Muscle of back (tissue), 3 donors: ENCODE measurements at regions not wholly inside any gene's neighbourhood (a gene's known extent, or its start where the extent isn't known, plus 50 kb on each side); places are given as distances from the start of the nearest gene placed in this dataset.
A peak's percentile ranks its signal among the peaks of the same experiment; 100 is the strongest.
"Not testable (repeated sequence)": the region's sequence is repeated elsewhere in the genome, so short reads cannot be mapped to it uniquely, and the experiment has no call there.

Experiments used
- DNase-seq, 3 donors: peaks; one replicate each; pipeline versions ENCODE4 v3.0.0 to v3.0.0-alpha.2; 2013

DNA sequence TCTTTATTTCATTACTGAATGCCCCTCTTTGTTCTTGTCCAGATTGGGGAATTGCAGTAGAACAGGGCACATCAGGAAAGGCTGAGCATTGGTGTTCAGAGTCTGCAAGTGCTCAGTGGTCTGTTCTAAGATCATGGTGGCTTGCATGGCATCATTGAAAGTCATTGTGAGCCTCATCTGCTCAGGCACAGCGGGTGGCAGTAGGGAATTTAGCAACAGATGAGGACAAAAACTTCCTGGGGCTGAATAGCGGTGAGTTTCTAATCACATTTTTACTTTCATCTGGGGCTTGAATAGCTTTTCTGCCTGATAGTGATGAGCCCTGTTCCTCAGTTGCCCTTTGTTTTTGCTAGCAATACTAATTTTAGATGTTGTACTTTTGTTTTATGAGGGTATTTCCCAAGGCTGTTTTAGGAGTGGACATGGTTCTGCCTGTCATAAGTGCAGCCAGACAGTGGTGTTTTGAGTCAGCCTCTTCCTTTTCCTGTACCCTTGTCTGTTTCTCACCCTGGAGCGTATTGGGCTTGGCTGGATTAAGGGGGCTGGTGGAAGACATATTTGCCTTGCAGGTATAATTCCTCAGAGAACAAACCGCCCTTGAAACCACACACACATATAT lies 127.2 kb upstream of the IL12A start:
- DNase-seq: no peak

DNA sequence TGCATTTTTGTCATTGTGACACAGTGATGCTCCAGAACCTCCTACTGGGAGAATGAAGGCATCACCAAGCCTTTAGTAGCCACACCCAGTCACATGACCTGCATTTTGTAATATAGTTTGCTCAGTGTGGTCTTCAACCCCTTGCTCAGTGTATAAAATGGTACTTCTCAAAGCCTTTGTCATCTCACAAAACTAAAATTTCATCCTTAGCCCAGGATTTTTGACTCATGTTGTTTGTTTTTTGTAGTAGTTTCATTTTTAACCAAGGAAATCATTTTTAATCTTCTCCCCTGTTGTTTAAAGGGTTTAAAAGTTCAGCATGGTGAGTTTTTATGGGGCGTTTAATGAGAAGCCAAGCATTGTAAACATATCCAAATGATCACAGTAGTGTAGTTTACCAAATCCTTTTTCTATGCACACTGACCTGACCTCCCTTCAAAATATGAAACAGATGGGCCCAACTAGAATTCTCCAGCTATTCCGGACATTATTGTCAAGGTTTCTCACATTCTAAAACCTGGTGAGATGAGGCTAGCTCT lies 123.5 kb upstream of the IL12A start:
- peak in 1 of 3 donors; percentile 67 for DNase-seq

DNA sequence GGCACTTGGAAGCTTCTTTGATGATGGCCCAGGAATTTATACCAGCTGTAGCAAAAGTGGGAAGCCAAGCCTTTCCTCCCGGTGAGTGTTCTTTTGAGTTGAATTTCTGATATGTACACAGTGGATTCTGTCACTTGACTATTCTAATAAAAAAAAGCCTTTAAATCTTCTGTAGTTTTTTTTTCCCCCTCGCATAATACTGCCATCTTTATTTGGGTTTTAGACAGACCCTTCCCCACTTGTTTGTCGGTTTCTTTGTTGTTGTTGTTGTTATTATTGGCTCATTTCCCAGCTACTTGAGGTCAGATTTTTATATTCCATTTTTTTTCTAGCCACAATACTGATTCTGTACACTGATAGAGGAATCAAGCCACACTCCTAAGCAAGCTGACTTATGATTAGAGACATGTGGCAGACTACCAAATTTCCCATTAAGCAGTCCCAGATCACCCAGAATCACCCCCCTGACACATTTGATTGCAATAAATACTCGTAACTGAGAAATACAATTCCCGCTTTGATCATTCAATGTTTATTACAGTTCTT lies 122.4 kb upstream of the IL12A start:
- DNase-seq: no peak

DNA sequence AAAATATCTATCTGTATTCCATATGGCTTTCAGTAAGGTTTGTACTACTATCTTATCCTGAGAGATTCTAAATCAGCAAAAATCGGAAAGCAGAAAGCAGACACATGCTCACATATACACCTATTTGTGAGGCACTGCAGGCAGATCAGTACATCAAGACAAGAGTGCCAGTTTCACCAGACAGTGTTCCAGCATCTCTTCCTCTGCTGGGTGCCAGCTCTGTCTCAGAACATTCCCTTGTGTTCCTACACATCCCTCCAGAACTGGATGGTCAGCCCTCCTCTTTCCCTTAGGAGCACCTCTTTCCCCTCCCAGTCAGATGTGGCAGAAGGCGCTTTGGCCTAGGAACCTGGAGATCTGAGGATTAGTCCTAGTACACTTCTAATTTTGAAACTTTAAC lies 121.3 kb upstream of the IL12A start:
- DNase-seq: no peak

DNA sequence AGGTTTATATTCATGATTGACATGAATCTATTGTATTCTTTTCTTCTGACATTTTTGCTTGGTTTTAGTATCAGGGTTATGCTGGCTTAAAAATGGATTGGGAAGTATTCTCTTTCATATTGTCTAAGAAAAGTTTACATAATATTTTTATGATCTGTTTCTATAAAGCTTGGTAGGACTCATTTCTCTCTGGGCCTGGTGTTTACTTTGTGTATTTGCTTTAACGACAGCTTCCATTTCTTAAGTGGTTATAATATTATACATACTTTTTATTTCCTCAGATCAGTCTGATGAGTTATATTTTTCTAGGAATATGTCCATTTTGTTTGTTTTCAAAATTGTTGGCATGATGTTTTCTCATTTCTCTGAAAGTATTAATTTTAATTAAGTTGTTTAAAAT lies 117.9 kb upstream of the IL12A start:
- DNase-seq: no peak

DNA sequence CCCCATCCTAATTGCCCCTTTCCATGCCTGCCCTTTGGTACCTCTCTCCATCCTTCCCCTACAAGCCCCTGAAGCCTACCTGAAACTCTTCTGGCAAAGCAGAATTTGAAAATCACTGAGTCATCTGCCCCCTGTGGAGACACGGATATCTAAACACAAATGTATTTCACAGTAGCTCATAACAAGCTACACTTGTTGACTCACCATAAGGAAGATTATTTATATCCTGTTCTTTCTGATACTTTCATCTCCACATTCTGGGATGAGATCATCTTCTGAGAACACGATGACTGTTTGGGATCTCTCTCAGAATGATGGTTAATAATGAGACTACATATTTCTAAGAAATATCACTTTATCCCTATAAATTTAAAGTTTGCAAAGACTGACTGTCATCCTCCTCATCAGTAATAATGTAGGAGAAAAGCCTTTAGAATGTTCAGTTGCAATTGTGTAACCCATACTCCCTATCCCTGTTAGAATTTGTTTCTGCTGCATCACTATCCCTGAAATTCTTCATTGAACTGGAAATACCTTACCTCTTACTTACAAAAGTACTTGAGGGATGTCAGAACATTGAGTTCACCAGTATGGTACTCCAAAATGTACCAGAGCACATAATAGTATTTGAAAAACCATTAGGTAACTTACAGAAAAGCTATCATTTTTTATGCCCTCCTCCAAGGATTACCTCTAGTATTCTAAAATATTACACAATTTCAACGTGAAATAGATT lies 116.1 kb upstream of the IL12A start:
- DNase-seq: peak in 1 of 3 donors; percentile 83

DNA sequence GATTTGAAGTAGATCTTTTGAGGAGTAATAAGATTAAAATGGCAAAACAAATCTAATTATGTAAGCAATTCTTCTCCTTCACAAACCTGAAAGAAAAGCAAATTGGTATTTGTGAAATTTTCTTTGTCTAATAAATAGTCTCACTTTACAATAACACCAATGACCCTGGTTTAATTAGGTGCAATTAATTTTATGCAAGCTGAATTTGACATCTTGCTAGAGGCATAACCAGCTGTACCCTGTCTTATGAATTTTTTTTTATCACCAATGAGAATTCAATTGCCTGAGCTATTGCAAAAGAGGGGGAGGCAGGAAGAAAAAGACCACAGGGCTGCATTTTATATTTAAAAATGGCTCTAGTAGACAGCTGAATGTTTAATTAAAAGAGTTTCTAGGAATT lies 113.5 kb upstream of the IL12A start:
- DNase-seq: no peak

DNA sequence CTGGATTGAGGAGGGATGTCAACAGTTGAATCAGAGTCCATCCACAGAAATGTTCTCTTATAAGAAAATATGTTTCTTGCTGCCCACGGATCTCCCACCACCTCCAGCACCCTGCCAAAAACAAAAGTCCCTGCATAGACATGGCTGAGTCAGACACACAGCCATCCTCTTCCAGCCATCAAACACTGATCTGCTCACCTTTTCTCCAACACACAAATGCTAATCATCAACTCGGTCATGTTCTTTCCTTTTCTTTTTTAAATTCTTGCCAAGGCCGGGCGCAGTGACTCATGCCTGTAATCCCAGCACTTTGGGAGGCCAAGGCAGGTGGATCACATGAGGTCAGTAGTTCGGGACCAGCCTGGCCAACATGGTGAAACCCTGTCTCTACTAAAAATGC lies 110.7 kb upstream of the IL12A start:
- no peak for DNase-seq

DNA sequence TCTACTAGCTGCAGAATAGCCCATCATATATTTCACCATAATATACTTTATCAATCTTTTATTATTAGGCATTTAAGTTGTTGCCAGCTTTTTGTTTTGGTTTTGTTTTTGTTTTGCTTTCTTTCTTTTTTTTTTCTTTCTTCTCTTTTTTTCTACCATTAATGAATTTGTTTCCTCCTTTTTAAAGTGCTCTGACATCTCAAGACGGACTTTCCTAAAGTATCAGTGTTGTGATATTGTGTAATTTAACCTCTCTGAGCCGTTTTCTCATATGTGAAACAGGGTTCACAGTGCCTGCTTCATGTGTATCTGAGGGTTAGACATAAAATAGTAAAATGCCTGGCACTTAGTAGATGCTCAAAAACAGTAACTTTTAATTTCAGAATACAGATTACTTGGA lies 109.5 kb upstream of the IL12A start:
- DNase-seq: no peak

DNA sequence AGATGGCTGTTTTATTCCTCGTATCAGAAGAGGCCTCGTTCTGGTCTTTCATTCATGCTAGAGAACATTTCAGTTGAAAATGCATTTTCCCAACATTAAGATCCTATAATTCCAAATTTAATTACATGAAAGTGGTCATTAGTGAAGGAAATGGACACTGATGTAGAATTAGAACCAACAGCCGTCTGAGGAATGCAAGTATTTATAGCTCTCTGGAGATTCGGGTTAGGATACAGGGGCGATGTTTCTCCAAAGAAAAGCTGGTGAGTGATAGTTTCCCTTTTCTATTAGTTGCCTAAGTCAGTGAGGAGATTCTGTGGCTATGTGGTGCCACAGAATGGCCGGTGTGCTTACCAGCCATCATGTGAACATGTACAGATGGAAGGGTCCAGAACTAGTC lies 109.0 kb upstream of the IL12A start:
- no peak for DNase-seq

DNA sequence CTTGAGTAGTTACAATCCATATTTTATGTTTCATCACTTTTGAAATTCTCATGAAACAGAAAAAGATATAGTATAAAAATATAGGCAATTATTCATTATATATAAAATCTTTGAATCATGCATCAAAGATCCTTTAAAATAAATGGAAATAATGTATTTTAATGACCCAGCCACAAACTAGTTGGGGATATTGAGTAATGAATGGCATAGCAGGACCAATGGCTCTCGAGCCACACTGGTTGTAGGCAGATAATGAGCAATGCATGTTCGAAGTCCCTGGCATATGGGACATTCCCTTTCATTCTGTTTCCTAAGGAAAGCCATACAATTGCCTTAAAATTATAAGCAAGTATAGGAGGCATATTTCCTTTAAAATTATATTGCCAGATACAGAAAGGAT lies 107.4 kb upstream of the IL12A start:
- no peak for DNase-seq

DNA sequence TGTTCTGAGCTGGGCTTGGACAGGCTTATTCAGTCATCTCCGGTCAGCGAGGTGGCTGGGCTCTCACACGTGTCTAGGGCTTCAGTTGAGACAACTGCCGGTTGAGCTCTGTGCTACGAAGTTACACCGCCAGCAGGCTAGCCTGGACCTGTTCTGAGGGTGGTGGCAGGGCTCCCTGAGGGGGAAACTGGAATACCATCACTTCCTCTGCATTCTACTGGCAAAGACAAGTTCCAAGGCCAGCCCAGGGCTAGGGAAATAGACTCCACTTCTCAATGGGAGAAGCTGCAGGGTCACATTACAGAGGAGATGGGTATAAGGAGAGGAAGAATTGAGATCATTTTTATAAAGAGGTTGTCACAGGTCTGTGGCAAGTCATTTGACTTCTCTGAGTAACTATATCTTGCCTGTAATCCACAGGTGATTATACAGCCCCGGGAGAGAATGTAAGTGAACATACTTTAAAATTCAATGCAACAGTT lies 106.8 kb upstream of the IL12A start:
- peak in 1 of 3 donors; percentile 36 for DNase-seq

DNA sequence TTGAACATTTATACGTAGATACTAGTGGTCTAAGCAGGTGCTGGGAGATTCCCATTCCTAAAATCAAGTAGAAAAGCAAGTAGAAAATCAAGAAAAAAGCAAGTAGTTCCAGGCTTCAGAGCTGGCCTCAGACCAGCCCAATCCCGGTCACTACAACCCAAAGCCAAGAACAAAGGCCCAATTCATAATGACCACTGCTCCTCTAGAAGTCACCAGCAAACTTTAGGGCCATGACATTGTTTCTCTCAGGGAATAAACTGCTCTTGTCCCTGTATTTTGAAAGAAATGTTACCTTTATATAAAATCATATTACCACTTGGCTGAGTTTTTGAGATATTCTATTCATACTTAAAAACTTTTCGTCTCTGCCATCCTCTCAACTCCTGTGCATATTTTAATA lies 106.3 kb upstream of the IL12A start:
- DNase-seq: no peak

DNA sequence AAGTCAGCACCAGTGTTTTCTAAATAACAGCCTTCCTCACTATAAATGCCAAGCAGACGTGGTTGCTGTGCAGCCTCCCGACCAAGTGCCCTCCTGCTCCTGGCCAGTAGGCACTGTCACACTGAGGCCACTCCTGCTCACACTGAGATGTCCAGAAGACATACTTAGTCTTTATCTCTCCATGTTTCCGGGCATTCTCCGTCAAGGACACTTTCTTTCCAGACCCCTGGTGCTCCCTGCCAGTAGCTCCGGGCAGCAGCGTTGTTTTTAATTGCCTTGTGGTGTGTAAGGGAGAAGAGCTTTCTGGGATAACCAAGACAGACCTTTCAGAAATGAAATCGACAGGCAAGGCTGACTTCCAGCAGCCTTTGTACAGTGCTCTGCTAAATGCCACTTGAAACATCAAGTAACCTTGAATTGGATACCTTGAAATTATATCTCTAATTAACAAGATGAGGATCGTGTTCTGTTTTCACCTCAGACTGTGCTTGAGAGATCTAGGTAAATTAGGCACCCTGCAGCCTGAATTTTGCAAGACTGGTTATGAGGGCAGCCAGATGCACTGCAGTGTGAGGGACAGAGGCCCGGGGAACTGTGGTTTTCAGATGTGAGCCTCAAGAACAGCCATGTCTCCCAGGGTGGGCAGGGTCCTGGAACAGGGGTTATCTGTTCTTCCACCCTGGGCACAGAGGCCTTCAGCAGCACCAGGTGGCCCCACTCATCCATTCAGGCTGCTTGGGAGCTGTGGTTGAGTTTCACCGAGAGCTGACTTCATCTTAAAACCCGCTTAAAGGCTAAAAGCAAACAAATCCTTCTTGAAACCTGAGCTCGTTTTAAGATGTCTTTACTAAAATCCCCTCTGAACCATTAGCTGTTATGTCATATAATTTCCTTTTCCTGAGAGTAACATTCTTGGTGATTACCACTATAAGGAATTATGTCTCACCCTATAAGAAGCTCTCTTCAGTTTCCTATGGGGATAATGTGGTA lies 105.5 kb upstream of the IL12A start:
- peak in 1 of 3 donors; percentile 74 for DNase-seq

DNA sequence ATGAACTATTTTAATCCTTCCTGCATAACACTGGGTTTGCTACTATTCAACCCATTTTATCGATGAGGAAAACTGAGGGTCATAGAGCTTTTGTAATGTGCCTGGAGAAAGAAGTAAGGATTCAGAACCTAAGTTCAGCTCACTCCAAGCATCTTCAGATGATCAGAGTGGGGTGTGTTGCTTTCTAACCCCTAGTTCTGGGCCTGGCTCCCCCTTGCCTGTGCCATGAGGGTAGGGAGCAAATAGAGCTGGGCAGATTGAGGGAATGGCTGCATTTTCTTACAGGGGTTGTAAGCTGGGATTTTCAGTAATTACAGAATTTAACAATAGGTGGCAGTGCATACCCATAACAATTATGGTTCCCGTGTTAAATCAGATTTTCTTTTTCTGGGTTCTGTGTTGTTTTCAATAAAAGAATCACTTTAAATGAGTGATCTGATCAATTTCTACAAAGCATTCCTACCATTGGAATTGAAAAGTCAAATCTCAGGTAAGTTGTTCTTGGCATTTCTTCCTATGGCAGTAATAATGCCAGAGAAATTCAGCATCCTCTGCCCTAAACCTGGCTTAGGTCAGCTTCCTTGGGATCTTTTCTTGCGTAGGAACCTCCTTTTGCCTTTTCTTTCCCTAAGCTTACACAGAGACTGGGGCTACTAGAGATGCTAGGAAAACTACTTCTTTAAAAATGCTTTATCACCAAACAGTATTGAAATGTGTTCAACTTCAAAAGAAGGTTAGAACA lies 103.8 kb upstream of the IL12A start:
- peak in 2 of 3 donors; percentile 32 to 65 for DNase-seq

DNA sequence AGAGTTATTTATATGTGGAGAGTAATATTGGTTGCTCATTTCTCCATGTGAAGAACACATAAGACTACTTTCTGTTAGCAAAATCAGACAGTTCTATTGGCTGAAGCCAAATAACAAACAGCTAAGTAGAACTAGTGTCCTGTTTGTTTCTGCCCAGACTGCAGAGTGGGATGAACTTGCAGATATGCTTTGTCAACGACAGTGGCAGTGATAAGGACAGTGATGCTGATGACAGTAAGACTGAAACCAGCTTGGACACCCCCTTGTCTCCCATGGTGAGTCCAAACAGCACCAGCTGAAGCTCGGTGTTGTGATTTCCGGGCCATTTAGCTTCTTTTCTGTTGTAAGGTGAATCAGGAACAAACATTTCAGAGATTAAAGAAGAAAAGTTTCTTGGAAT lies 102.6 kb upstream of the IL12A start:
- no peak for DNase-seq

DNA sequence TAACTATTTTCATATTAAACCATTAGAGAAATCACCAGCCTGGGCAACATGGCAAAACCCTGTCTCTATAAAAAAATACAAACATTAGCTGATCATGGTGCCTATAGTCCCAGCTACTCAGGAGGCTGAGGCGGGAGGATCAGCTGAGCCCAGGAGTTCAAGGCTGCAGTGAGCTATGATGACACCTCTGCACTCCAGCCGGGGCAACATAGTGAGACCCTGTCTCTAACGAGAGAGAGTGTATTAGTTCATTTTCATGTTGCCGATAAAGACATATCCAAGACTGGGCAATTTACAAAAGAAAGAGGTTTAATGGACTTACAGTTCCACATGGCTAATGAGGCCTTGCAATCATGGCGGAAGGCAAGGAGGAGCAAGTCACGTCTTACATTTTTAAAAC lies 102.1 kb upstream of the IL12A start:
- DNase-seq: not testable (repeated sequence)

DNA sequence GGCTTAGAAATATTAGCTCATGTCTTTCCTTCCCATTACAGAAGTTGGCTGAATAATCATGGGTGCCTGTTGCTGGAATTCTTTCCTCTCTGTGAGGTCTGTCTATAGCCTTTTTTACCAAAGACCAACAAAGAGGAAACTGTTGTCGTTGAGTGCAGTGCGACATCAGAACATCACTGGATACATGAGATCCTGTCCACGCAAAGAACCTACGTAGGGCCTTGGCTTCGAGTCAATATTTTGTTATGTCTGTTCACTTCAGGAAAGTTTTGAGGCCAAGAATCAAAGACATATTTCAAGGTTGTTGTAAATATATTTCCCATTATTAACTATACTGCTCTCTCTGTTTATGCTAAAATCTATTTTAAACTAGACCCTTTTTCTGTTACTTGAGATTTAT lies 101.5 kb upstream of the IL12A start:
- no peak for DNase-seq

DNA sequence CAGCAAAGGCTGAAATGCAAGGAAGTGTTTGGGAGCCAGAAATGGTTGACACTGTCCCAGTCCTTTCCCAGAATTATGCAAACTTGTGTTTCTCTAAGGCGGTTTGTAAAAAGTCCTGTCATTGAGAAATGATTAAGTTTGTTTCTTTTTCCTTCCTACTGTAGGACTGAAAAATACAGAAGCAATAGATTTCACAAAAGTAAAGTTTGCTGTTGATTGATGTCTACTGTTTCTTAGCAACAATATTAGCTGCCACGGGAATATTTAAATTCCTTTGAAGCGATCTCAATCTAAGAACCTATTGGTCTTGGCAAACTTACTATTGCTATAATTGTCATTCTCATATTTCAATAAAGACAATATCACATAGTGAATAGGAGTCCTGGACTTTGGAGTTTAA lies 100.7 kb upstream of the IL12A start:
- no peak for DNase-seq

DNA sequence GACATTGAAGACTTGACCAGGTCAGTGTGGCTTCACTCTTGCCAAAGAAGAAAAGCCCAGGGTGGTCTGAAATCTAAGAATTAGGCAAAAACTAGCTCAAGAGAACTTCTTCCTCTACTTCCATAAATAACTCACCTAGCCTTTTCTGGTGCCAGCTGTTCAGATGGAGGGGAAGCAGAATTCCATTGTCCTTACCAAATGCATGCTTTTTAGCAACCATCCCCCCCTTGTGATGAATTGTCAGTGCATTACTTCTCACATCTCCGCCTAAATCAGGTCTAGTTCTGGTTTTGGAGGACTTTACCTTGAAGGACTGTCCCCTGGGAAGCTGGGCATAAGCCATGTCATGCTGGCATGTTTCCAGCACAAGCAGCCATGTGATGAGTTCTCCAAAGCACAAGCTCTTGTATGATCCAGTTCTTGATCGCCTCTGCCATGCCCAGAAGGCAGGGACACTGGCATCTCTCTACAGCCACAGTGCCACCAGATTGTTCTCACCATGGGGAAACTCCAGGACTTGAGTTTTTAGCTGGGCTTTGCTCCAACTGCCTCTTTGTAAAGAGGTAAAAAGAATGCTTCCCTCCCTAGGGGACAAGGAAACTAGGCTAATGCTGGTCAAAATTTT lies 96.4 kb upstream of the IL12A start:
- no peak for DNase-seq

DNA sequence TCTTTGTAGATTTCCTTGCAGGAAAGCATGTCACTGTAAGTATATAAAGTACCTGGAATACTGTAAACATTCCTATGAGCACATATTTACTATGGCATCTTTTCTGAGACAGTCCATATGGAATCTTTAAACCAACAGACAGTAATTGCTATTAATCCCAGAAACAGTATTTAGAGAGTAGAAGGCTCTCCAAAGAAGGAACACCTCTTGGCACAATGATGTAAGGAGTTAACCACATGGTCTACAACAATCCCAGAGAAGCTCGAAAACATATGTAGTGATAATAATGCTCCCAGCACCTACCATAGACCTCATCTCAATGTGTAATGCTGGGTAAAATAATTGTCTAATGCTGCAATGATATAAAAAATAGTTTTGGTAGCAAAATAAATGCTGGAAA lies 95.8 kb upstream of the IL12A start:
- no peak for DNase-seq
